Testis (tissue), 2 donors: ENCODE measurements at regions not wholly inside any gene's neighbourhood (a gene's known extent, or its start where the extent isn't known, plus 50 kb on each side); places are given as distances from the start of the nearest gene placed in this dataset.

Experiments
- POLR2A ChIP-seq: fragments of 450-650 bp; IDR thresholded peaks from one replicate; pipeline ENCODE4 v1.6.1; 2017; ENCODE audit warnings: antibody characterized with exemption, mild to moderate bottlenecking, moderate library complexity
- TF ChIP-seq, protein P1 (sequence below), 3 experiments: fragments of 450-650 bp in 2 of 3; fragments of 200-600 bp in 1 of 3; sonication (generic) in 1 of 3; IDR thresholded peaks; one replicate each; pipeline ENCODE4 v1.5.1; 2016 to 2019; ENCODE audit warnings: antibody characterized with exemption in 3 of 3, mild to moderate bottlenecking in 2 of 3, moderate library complexity in 1 of 3

DNA sequence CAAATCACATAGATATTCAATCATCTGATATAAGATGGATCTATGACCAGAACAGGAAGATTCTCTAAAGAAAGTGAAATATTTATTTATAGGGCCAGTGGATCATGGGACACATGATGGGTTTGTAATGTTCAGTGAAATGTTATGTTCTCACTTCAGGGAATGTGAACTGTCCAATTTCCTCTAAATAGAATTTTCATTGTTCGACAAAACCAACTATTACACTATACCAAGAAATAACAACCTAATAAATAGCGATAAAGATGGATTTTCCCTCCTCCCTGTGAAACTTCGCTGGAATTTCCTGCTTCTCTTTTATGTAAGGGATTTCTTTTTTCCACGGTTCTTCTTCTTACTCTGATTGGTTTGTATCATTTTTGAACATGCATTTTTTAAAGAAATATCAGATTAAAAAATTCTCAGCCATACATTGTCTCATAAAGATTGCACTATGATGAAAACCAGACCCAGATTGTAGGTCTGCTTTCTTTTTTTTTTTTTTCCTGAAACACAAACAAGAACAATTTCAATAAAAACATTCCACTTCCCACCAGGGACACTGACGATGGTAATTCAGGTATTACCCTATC is 139.8 kb upstream of the ZEB1 start:
- TF ChIP-seq, protein P1, sequence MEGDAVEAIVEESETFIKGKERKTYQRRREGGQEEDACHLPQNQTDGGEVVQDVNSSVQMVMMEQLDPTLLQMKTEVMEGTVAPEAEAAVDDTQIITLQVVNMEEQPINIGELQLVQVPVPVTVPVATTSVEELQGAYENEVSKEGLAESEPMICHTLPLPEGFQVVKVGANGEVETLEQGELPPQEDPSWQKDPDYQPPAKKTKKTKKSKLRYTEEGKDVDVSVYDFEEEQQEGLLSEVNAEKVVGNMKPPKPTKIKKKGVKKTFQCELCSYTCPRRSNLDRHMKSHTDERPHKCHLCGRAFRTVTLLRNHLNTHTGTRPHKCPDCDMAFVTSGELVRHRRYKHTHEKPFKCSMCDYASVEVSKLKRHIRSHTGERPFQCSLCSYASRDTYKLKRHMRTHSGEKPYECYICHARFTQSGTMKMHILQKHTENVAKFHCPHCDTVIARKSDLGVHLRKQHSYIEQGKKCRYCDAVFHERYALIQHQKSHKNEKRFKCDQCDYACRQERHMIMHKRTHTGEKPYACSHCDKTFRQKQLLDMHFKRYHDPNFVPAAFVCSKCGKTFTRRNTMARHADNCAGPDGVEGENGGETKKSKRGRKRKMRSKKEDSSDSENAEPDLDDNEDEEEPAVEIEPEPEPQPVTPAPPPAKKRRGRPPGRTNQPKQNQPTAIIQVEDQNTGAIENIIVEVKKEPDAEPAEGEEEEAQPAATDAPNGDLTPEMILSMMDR (IDR thresholded peaks at IDR 0.05): no peak
- TF ChIP-seq POLR2A: no peak
